Pancreas (tissue), 10 donors: ENCODE measurements at regions not wholly inside any gene's neighbourhood (a gene's known extent, or its start where the extent isn't known, plus 50 kb on each side); places are given as distances from the start of the nearest gene placed in this dataset.
A peak's percentile ranks its signal among the peaks of the same experiment; 100 is the strongest.

ENCODE experiments used
- ATAC-seq, 4 donors: fragments of 200-7000 bp; cut with Tn5 transposase; one replicate each; pipeline versions ENCODE4 v1.8.0 to v1.9.1; 2020; ENCODE audit warnings: mild to moderate bottlenecking in 4 of 4, moderate library complexity in 4 of 4
- DNase-seq, 6 donors: peaks; one replicate each; pipeline ENCODE4 v3.0.0-alpha.2; 2020
- FAIRE-seq: peaks from 2 replicates; lab custom pipeline; 2012; peaks lifted over from hg19 to GRCh38; lab: Jason Lieb, UNC
- H3K27ac ChIP-seq, 4 donors: fragments of 200-600 bp; sonication (generic); 1 replicate in 3 of 4; 2 replicates in 1 of 4; pipeline versions ENCODE4 v1.5.0 to v1.8.0; 2020
- H3K27me3 ChIP-seq, 4 donors: fragments of 200-600 bp; one replicate each; pipeline ENCODE4 v1.8.0; 2021
- H3K36me3 ChIP-seq, 3 donors: fragments of 200-600 bp; sonication (generic) in 1 of 3; one replicate each; pipeline versions ENCODE4 v1.5.0 to v1.8.0; 2020 to 2021
- H3K4me1 ChIP-seq, 3 donors: fragments of 200-600 bp; one replicate each; pipeline ENCODE4 v1.8.0; 2021
- H3K4me3 ChIP-seq, 4 donors: fragments of 200-600 bp; sonication (generic) in 2 of 4; one replicate each; pipeline versions ENCODE4 v1.5.0 to v1.8.0; 2020 to 2021
- H3K9me3 ChIP-seq, 4 donors: fragments of 200-600 bp; one replicate each; pipeline ENCODE4 v1.8.0; 2021
- WGBS, 2 donors: extraction: QIAGEN DNeasy Blood & Tissue Kit; methylation state at CpG; one replicate each; pipeline ENCODE4 v1.1.7; 2013; 5-methylcytosine and 5-hydroxymethylcytosine counted together
- intact Hi-C, 3 donors: fragments of 100-400 bp; cut with DNase I; formaldehyde crosslinking; loops; one replicate each; pipeline versions ENCODE4 v1.11.1 to v1.14.2; 2022
- TF ChIP-seq, protein P1 (sequence below), 4 donors: fragments of 200-600 bp; sonication (generic) in 3 of 4; IDR thresholded peaks; one replicate each; pipeline versions ENCODE4 v1.5.0 to v1.8.0; 2021; ENCODE audit warnings: antibody characterized with exemption in 4 of 4
- donor health status: healthy with polysubstance abuse.
- donor health status: DM: no; HTN: no; CAD: no; lungs with moderate emphysema.
- donor health status: DM: no; HTN: no; CAD: no.
- donor health status: control.
- donor health status: control.
- donor health status: Bipolar disorder and iron deficiency.
- donor health status: DM: yes; HTN: yes; CAD: no.
- donor health status: DM: no; HTN: no; CAD: no.
- donor health status: DM: no; HTN: no; CAD: no.
- donor health status: DM: yes; HTN: yes; CAD: no.

GRCh38 chr12:98064501-98064900 lies 450.9 kb upstream of the TMPO start:
- DNase-seq (no peak), FAIRE-seq (no peak), ATAC-seq (no peak)
- Histone ChIP-seq H3K9me3 (no peaks in the 10 kb centered on the region), H3K4me3 (no peak overlapping the region), H3K36me3 (no peaks in the 10 kb centered on the region), H3K27ac (no peak overlapping the region), H3K27me3 (no peaks in the 10 kb centered on the region), H3K4me1 (no peaks in the 10 kb centered on the region)
- TF ChIP-seq, protein P1, sequence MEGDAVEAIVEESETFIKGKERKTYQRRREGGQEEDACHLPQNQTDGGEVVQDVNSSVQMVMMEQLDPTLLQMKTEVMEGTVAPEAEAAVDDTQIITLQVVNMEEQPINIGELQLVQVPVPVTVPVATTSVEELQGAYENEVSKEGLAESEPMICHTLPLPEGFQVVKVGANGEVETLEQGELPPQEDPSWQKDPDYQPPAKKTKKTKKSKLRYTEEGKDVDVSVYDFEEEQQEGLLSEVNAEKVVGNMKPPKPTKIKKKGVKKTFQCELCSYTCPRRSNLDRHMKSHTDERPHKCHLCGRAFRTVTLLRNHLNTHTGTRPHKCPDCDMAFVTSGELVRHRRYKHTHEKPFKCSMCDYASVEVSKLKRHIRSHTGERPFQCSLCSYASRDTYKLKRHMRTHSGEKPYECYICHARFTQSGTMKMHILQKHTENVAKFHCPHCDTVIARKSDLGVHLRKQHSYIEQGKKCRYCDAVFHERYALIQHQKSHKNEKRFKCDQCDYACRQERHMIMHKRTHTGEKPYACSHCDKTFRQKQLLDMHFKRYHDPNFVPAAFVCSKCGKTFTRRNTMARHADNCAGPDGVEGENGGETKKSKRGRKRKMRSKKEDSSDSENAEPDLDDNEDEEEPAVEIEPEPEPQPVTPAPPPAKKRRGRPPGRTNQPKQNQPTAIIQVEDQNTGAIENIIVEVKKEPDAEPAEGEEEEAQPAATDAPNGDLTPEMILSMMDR (IDR thresholded peaks at IDR 0.05): no peak
- intact Hi-C loops: no loop called here
- 49 to 59% methylated on average over 2 of the region's 2 CpGs for WGBS, 2 donors

GRCh38 chr12:98067795-98068194 lies 447.6 kb upstream of the TMPO start:
- 70 to 84% methylated on average over 7 of the region's 7 CpGs for WGBS, 2 donors
- Histone ChIP-seq H3K9me3 (no peaks in the 10 kb centered on the region), H3K27me3 (no peaks in the 10 kb centered on the region), H3K36me3 (no peaks in the 10 kb centered on the region), H3K27ac (no peak overlapping the region), H3K4me1 (no peaks in the 10 kb centered on the region), H3K4me3 (no peak overlapping the region)
- intact Hi-C loops: no loop called here
- FAIRE-seq (no peak), ATAC-seq (no peak), DNase-seq (no peak)
- TF ChIP-seq, protein P1 (IDR thresholded peaks at IDR 0.05): no peak

DNA sequence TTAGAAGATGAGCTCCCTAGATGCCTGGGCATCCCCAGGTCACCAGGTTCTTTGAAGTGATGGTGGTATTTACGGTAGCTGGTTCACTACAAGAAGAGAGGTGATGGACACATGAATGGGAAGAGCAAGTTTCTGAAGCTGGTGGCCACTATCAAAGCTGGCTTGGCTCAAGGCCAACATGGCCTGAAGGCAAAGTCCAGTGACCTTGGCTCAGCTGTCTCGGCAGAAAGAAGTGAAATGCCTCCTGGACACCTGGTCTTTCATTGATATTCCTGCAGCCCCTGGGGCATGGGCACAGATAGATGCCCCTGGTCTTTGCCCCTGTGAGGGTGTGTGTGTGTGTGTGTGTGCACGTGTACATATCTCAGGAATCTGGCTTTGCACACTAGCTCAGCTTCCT lies 441.8 kb upstream of the TMPO start:
- WGBS, 2 donors: 41 to 57% methylated on average over 3 of the region's 3 CpGs
- intact Hi-C loops: no loop called here
- ATAC-seq (no peak), FAIRE-seq (no peak), DNase-seq (peak in 3 of 6 donors; percentile 13 to 49 (median 20))
- H3K36me3 ChIP-seq: no peaks in the 10 kb centered on the region
- H3K4me1 ChIP-seq: no peaks in the 10 kb centered on the region
- no peaks in the 10 kb centered on the region for H3K9me3 ChIP-seq
- TF ChIP-seq, protein P1 (IDR thresholded peaks at IDR 0.05): no peak
- no peak overlapping the region for H3K27ac ChIP-seq
- no peak overlapping the region for H3K4me3 ChIP-seq
- no peaks in the 10 kb centered on the region for H3K27me3 ChIP-seq

- Histone ChIP-seq H3K9me3 (no peaks in the 10 kb centered on the region), H3K27ac (no peak overlapping the region), H3K36me3 (no peaks in the 10 kb centered on the region), H3K27me3 (no peaks in the 10 kb centered on the region), H3K4me3 (no peak overlapping the region), H3K4me1 (no peaks in the 10 kb centered on the region)
- no peak for DNase-seq
- ATAC-seq: no peak
- FAIRE-seq: no peak
- WGBS, 2 donors: 64 to 73% methylated on average over 2 of the region's 2 CpGs
- intact Hi-C loops: no loop called here
- TF ChIP-seq, protein P1 (IDR thresholded peaks at IDR 0.05): no peak
Measured at GRCh38 chr12:98074286-98074685, 441.1 kb upstream of the TMPO start.

- H3K4me3 ChIP-seq: no peak overlapping the region
- no peaks in the 10 kb centered on the region for H3K9me3 ChIP-seq
- no peaks in the 10 kb centered on the region for H3K4me1 ChIP-seq
- DNase-seq: no peak
- no peak overlapping the region for H3K27ac ChIP-seq
- WGBS, 2 donors: 62 to 72% methylated on average over 5 of the region's 5 CpGs
- intact Hi-C loops: no loop called here
- TF ChIP-seq, protein P1 (IDR thresholded peaks at IDR 0.05): no peak
- no peak for ATAC-seq
- no peaks in the 10 kb centered on the region for H3K36me3 ChIP-seq
- no peak for FAIRE-seq
- H3K27me3 ChIP-seq: no peaks in the 10 kb centered on the region
Measured at GRCh38 chr12:98084391-98084790, 431.0 kb upstream of the TMPO start.
